ENCODE measurements at regions not wholly inside any gene's neighbourhood (a gene's known extent, or its start where the extent isn't known, plus 50 kb on each side); places are given as distances from the start of the nearest gene placed in this dataset.

DNA sequence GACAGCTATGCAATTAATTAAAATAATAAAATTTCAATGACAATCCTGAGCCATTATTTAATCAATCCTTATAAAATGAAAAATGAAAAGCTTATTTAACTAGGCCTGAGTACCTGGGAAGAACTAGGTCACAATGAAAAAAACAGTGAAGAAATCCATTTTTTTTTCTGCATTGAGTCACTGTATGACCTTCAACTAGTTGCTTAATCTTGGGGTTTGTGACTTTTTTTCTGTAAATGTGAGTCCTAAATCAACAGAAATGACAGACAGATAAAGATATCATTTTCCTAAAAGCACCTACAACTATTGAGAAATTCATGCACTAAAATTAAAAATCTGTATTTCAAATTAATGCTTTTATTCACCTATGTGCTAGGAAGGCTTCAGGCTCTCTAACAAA is 96.8 kb downstream of the TMEM26 start:
- Histone ChIP-seq H3K4me3 (ENCODE audit: insufficient read depth, low read depth, low read length) (no peak overlapping the region), H3K4me1 (ENCODE audit: control insufficient read depth, insufficient read depth, low read length) (no peaks in the 10 kb centered on the region), H3K36me3 (ENCODE audit: control insufficient read depth, insufficient read depth, low read length) (no peaks in the 10 kb centered on the region)

DNA sequence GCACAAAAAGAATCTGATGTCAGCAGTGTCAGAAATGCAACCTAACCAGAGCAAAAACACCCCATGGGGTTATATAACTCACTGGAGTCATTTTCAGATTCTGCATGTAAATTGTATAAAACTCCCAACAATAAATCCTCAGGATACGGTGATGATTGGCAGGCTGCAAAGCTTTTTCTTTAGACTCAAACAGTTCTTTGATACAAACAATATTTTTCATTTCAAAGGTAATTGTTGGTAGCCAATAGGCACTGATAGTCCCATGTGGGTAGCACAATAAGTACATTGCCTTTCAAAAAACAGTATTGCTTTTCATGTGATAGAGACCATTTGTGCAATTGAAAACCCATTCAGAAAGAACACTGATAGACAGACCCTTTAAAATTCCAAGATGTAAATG is 98.0 kb downstream of the TMEM26 start:
- no peak overlapping the region for H3K27ac ChIP-seq (ENCODE audit: insufficient read depth, low read depth, low read length, poor library complexity, severe bottlenecking)
- no peak overlapping the region for H3K4me3 ChIP-seq (ENCODE audit: insufficient read depth, low read depth, low read length)
- no peaks in the 10 kb centered on the region for H3K36me3 ChIP-seq (ENCODE audit: control insufficient read depth, insufficient read depth, low read length)
- 83 to 100% methylated on average over 1 of the region's 1 CpG for WGBS, 2 experiments
- no peaks in the 10 kb centered on the region for H3K9me3 ChIP-seq (ENCODE audit: control insufficient read depth, low read length)
- H3K27me3 ChIP-seq (ENCODE audit: control insufficient read depth, insufficient read depth, low read length, poor library complexity, severe bottlenecking), result no peaks in the 10 kb centered on the region
- H3K4me1 ChIP-seq (ENCODE audit: control insufficient read depth, insufficient read depth, low read length), result no peaks in the 10 kb centered on the region

More for the DNA sequence above, 96.8 kb downstream of the TMEM26 start:
- Histone ChIP-seq H3K27me3 (ENCODE audit: control insufficient read depth, insufficient read depth, low read length, poor library complexity, severe bottlenecking) (no peaks in the 10 kb centered on the region), H3K9me3 (ENCODE audit: control insufficient read depth, low read length) (no peaks in the 10 kb centered on the region), H3K27ac (ENCODE audit: insufficient read depth, low read depth, low read length, poor library complexity, severe bottlenecking) (no peak overlapping the region)

DNA sequence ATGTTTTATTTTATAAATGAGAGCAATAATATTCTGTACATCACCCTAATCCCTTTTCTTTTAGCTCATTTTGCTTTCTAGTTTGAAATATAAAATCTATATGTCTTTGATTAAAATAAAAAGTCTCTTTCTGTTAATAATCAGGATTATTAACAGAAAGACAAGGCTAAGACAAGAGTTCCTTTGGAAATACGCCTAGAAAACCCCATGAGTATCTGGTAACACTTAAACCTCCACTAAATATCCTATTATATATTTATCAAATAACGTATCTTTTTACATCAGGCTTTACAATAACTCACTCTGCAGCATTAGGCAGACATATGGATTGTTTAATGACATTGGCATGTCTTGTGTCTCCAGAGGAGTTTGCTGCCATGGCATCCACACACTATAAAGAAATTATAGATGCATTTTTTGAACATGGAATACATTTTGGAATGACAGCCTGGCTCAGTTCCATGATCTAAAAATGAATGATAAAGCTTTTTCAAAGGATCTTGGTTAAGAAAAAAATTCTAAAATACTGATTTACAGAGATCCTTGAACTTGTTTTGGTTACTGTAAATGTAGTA is 98.7 kb downstream of the TMEM26 start:
- Histone ChIP-seq H3K4me3 (ENCODE audit: insufficient read depth, low read depth, low read length) (no peak overlapping the region), H3K27ac (ENCODE audit: insufficient read depth, low read depth, low read length, poor library complexity, severe bottlenecking) (no peak overlapping the region), H3K27me3 (ENCODE audit: control insufficient read depth, insufficient read depth, low read length, poor library complexity, severe bottlenecking) (no peaks in the 10 kb centered on the region), H3K4me1 (ENCODE audit: control insufficient read depth, insufficient read depth, low read length) (no peaks in the 10 kb centered on the region), H3K9me3 (ENCODE audit: control insufficient read depth, low read length) (no peaks in the 10 kb centered on the region), H3K36me3 (ENCODE audit: control insufficient read depth, insufficient read depth, low read length) (no peaks in the 10 kb centered on the region)
- 85 to 100% methylated on average over 1 to 2 of the region's 2 CpGs for WGBS, 2 experiments

DNA sequence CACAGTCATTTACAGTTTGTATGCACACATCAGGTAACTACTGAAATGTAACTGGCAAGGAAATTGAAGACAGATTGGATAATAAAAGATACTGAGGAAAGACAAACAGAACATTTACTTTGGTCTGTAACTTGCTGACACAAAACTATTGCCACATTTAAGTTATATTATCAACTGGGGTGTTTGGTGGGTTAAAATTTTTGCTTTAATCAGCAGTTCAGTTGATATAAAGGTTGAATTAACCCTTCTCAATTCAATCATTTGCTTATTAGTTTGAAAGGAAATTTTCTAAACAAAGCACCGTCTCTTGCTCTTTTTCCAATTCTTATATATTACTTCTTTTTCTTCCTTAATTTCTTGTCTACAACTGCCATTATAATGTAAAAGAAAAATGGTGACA is 102.4 kb downstream of the TMEM26 start:
- Histone ChIP-seq H3K36me3 (ENCODE audit: control insufficient read depth, insufficient read depth, low read length) (no peaks in the 10 kb centered on the region), H3K4me3 (ENCODE audit: insufficient read depth, low read depth, low read length) (no peak overlapping the region), H3K27me3 (ENCODE audit: control insufficient read depth, insufficient read depth, low read length, poor library complexity, severe bottlenecking) (no peaks in the 10 kb centered on the region), H3K27ac (ENCODE audit: insufficient read depth, low read depth, low read length, poor library complexity, severe bottlenecking) (no peak overlapping the region), H3K9me3 (ENCODE audit: control insufficient read depth, low read length) (no peaks in the 10 kb centered on the region), H3K4me1 (ENCODE audit: control insufficient read depth, insufficient read depth, low read length) (no peaks in the 10 kb centered on the region)
- 89% methylated on average over 1 of the region's 1 CpG; no CpG with 5 or more reads in 1 of the 2 experiments for WGBS, 2 experiments

DNA sequence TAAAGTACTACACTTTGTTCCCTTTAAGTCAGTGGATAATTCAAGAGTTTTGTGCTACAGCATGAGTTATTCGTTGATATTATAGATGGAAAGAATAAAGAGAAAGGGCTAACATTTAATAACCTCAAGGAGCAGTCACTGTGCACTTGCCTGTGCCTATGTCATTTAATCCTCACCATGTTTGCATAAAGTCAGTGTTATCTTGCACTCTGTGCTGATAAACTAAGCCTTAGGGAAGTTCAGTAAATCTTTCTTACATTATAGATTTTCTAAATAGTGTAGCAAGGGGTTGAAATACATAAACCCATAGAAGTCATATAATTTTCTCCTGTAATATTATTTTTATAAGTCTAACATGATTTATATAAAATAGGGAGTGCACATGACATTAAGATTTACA is 103.1 kb downstream of the TMEM26 start:
- no CpG with 5 or more reads among the region's 1 CpG for WGBS, 2 experiments
- Histone ChIP-seq H3K4me1 (ENCODE audit: control insufficient read depth, insufficient read depth, low read length) (no peaks in the 10 kb centered on the region), H3K36me3 (ENCODE audit: control insufficient read depth, insufficient read depth, low read length) (no peaks in the 10 kb centered on the region), H3K27me3 (ENCODE audit: control insufficient read depth, insufficient read depth, low read length, poor library complexity, severe bottlenecking) (no peaks in the 10 kb centered on the region), H3K4me3 (ENCODE audit: insufficient read depth, low read depth, low read length) (no peak overlapping the region), H3K27ac (ENCODE audit: insufficient read depth, low read depth, low read length, poor library complexity, severe bottlenecking) (no peak overlapping the region), H3K9me3 (ENCODE audit: control insufficient read depth, low read length) (no peaks in the 10 kb centered on the region)

- H3K36me3 ChIP-seq (ENCODE audit: control insufficient read depth, insufficient read depth, low read length), result no peaks in the 10 kb centered on the region
- 93 to 100% methylated on average over 2 of the region's 3 CpGs for WGBS, 2 experiments
- no peaks in the 10 kb centered on the region for H3K27me3 ChIP-seq (ENCODE audit: control insufficient read depth, insufficient read depth, low read length, poor library complexity, severe bottlenecking)
- H3K9me3 ChIP-seq (ENCODE audit: control insufficient read depth, low read length), result no peaks in the 10 kb centered on the region
- no peak overlapping the region for H3K4me3 ChIP-seq (ENCODE audit: insufficient read depth, low read depth, low read length)
- H3K4me1 ChIP-seq (ENCODE audit: control insufficient read depth, insufficient read depth, low read length), result no peaks in the 10 kb centered on the region
- H3K27ac ChIP-seq (ENCODE audit: insufficient read depth, low read depth, low read length, poor library complexity, severe bottlenecking), result no peak overlapping the region
Observed at GRCh38 chr10:61346796-61347413, 106.3 kb downstream of the TMEM26 start.

GRCh38 chr10:61343796-61344195 is 109.4 kb downstream of the TMEM26 start:
- H3K36me3 ChIP-seq (ENCODE audit: control insufficient read depth, insufficient read depth, low read length), result no peaks in the 10 kb centered on the region
- no peak overlapping the region for H3K27ac ChIP-seq (ENCODE audit: insufficient read depth, low read depth, low read length, poor library complexity, severe bottlenecking)
- no peak overlapping the region for H3K4me3 ChIP-seq (ENCODE audit: insufficient read depth, low read depth, low read length)
- H3K4me1 ChIP-seq (ENCODE audit: control insufficient read depth, insufficient read depth, low read length), result no peaks in the 10 kb centered on the region
- H3K27me3 ChIP-seq (ENCODE audit: control insufficient read depth, insufficient read depth, low read length, poor library complexity, severe bottlenecking), result no peaks in the 10 kb centered on the region
- 87 to 95% methylated on average over 3 of the region's 3 CpGs for WGBS, 2 experiments
- H3K9me3 ChIP-seq (ENCODE audit: control insufficient read depth, low read length), result no peaks in the 10 kb centered on the region

GRCh38 chr10:61342858-61343572 is 110.2 kb downstream of the TMEM26 start:
- H3K9me3 ChIP-seq (ENCODE audit: control insufficient read depth, low read length), result no peaks in the 10 kb centered on the region
- H3K27ac ChIP-seq (ENCODE audit: insufficient read depth, low read depth, low read length, poor library complexity, severe bottlenecking), result no peak overlapping the region
- H3K4me3 ChIP-seq (ENCODE audit: insufficient read depth, low read depth, low read length), result no peak overlapping the region
- no peaks in the 10 kb centered on the region for H3K4me1 ChIP-seq (ENCODE audit: control insufficient read depth, insufficient read depth, low read length)
- no peaks in the 10 kb centered on the region for H3K36me3 ChIP-seq (ENCODE audit: control insufficient read depth, insufficient read depth, low read length)
- WGBS, 2 experiments, result 88 to 89% methylated on average over 4 of the region's 5 CpGs
- no peaks in the 10 kb centered on the region for H3K27me3 ChIP-seq (ENCODE audit: control insufficient read depth, insufficient read depth, low read length, poor library complexity, severe bottlenecking)

DNA sequence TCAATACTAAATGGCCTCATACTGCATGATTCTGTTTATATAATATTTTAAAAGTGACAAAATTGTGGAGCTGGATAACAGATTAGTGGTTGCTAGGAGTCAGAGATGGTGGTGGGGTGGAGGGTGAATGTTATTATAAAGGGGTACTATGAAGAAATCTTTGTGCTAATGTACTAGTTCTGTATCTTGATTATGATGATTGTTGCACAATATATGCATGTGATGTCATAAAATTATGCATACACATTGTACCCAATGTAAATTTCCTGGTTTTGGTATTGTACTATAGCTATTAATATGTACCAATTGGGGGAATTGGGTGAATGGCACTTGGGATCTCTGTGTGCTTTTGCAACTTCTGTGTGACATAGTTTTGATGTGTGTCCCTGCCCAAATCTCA is 112.2 kb downstream of the TMEM26 start:
- Histone ChIP-seq H3K9me3 (ENCODE audit: control insufficient read depth, low read length) (no peaks in the 10 kb centered on the region), H3K4me3 (ENCODE audit: insufficient read depth, low read depth, low read length) (no peak overlapping the region), H3K4me1 (ENCODE audit: control insufficient read depth, insufficient read depth, low read length) (no peaks in the 10 kb centered on the region), H3K27me3 (ENCODE audit: control insufficient read depth, insufficient read depth, low read length, poor library complexity, severe bottlenecking) (no peaks in the 10 kb centered on the region), H3K27ac (ENCODE audit: insufficient read depth, low read depth, low read length, poor library complexity, severe bottlenecking) (no peak overlapping the region), H3K36me3 (ENCODE audit: control insufficient read depth, insufficient read depth, low read length) (no peaks in the 10 kb centered on the region)

DNA sequence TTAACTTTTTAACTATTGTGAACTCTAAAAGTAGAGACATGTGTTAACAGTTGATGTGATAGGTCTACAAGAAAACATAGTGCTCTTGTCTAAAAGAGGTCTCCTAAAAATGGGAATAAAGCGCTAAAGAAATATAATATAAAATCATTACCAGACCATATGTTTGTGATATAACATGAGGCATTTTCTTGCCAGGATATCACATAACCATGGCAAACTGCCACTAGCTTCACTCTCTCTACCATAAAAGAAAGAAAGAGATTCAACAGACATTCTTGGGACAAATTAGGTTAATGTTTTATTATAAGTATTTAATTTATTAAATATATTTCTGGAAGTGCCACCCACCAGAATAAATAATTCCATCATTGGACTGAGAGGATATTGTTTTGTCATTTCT is 115.0 kb downstream of the TMEM26 start:
- Histone ChIP-seq H3K9me3 (ENCODE audit: control insufficient read depth, low read length) (no peaks in the 10 kb centered on the region), H3K4me1 (ENCODE audit: control insufficient read depth, insufficient read depth, low read length) (no peaks in the 10 kb centered on the region), H3K4me3 (ENCODE audit: insufficient read depth, low read depth, low read length) (no peak overlapping the region), H3K27ac (ENCODE audit: insufficient read depth, low read depth, low read length, poor library complexity, severe bottlenecking) (no peak overlapping the region), H3K27me3 (ENCODE audit: control insufficient read depth, insufficient read depth, low read length, poor library complexity, severe bottlenecking) (no peaks in the 10 kb centered on the region), H3K36me3 (ENCODE audit: control insufficient read depth, insufficient read depth, low read length) (no peaks in the 10 kb centered on the region)
- 80% methylated on average over 1 of the region's 1 CpG; no CpG with 5 or more reads in 1 of the 2 experiments for WGBS, 2 experiments

All from ectodermal cell (in vitro differentiated cells).